ENCODE measurements at regions not wholly inside any gene's neighbourhood (a gene's known extent, or its start where the extent isn't known, plus 50 kb on each side); places are given as distances from the start of the nearest gene placed in this dataset.

DNA sequence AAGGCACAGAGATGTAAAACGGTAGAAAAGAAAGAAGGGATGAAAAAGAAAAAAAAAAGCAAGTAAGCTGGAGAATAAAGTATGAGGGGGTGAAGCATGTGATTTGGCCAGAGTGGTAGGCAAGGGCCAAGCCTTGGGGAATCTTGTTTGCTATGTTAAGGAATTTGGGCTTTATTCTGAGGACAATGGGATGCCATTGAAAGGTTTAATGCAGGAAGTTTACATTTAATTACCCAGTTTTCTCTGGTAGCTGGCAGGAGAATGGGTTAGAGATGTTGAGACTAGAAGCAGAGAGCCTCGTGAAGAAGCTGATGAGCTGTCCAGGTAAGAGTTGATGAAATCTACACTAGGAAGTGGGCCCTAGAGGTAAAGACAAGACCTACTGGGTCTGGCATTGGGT, 455.9 kb downstream of the PDCD6IP start:
- TF ChIP-seq POLR2A (IDR thresholded peaks at IDR 0.05; ENCODE audit: low read length) (no peak), GATA1 (IDR thresholded peaks at IDR 0.05; ENCODE audit: low read depth, low read length) (no peak)
